HEK293T (cell line): ENCODE measurements at regions not wholly inside any gene's neighbourhood (a gene's known extent, or its start where the extent isn't known, plus 50 kb on each side); places are given as distances from the start of the nearest gene placed in this dataset.
"Not testable (repeated sequence)": the region's sequence is repeated elsewhere in the genome, so short reads cannot be mapped to it uniquely, and the experiment has no call there.

Experiments
- BHLHE40 ChIP-seq: fragments of 450-650 bp; IDR thresholded peaks from 2 replicates; pipeline ENCODE4 v1.6.1; 2016; ENCODE audit warnings: mild to moderate bottlenecking, moderate library complexity, borderline replicate concordance
- ELF4 ChIP-seq: fragments of 450-650 bp; IDR thresholded peaks from 2 replicates; pipeline ENCODE4 v1.6.1; 2017; ENCODE audit warnings: antibody characterized with exemption
- FOXA1 ChIP-seq: fragments of 450-650 bp; IDR thresholded peaks from 2 replicates; pipeline ENCODE4 v1.6.1; 2016; ENCODE audit warnings: mild to moderate bottlenecking
- FOXK2 ChIP-seq: fragments of 450-650 bp; IDR thresholded peaks from 2 replicates; pipeline ENCODE4 v1.6.1; 2016; ENCODE audit warnings: mild to moderate bottlenecking
- FOXM1 ChIP-seq: fragments of 450-650 bp; IDR thresholded peaks from 2 replicates; pipeline ENCODE4 v1.6.1; 2017; ENCODE audit warnings: mild to moderate bottlenecking, borderline replicate concordance
- HDGF ChIP-seq: fragments of 450-650 bp; IDR thresholded peaks from 2 replicates; pipeline ENCODE4 v1.6.1; 2017; ENCODE audit warnings: antibody characterized with exemption, borderline replicate concordance
- L3MBTL2 ChIP-seq: fragments of 450-650 bp; conservative IDR thresholded peaks from 2 replicates; pipeline ENCODE4 v1.6.1; 2016; ENCODE audit warnings: mild to moderate bottlenecking
- LEF1 ChIP-seq: fragments of 450-650 bp; IDR thresholded peaks from 2 replicates; pipeline ENCODE4 v1.6.1; 2017; ENCODE audit warnings: mild to moderate bottlenecking, borderline replicate concordance
- NFRKB ChIP-seq: fragments of 450-650 bp; IDR thresholded peaks from 2 replicates; pipeline ENCODE4 v1.6.1; 2016; ENCODE audit warnings: mild to moderate bottlenecking, moderate library complexity
- SP1 ChIP-seq: fragments of 450-650 bp; IDR thresholded peaks from 2 replicates; pipeline ENCODE4 v1.6.1; 2017
- TARDBP ChIP-seq: fragments of 450-650 bp; IDR thresholded peaks from 2 replicates; pipeline ENCODE4 v1.6.1; 2016
- ZNF384 ChIP-seq: fragments of 450-650 bp; IDR thresholded peaks from 2 replicates; pipeline ENCODE4 v1.6.1; 2016
- TF ChIP-seq, protein P1 (sequence below): fragments of 450-650 bp; IDR thresholded peaks from 2 replicates; pipeline ENCODE4 v1.6.1; 2016

DNA sequence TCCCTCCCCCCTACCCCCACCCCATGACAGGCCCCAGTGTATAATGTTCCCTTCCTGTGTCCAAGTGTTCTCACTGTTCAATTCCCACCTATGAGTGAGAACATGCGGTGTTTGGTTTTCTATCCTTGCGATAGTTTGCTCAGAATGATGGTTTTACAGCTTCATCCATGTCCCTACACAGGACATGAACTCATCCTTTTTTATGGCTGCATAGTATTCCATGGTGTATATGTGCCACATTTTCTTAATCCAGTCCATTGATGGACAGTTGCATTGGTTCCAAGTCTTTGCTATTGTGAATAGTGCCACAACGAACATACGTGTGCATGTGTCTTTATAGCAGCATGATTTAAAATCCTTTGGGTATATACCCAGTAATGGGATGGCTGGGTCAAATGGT, 165.6 kb upstream of the TMEM45B start:
- not testable (repeated sequence) for TF ChIP-seq SP1, TARDBP, BHLHE40, FOXM1, L3MBTL2, HDGF, LEF1, ELF4, FOXK2, NFRKB, FOXA1, ZNF384
- TF ChIP-seq, protein P1, sequence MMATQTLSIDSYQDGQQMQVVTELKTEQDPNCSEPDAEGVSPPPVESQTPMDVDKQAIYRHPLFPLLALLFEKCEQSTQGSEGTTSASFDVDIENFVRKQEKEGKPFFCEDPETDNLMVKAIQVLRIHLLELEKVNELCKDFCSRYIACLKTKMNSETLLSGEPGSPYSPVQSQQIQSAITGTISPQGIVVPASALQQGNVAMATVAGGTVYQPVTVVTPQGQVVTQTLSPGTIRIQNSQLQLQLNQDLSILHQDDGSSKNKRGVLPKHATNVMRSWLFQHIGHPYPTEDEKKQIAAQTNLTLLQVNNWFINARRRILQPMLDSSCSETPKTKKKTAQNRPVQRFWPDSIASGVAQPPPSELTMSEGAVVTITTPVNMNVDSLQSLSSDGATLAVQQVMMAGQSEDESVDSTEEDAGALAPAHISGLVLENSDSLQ = not testable (repeated sequence)
